CD4-positive, CD25-positive, alpha-beta regulatory T cell (primary cell): ENCODE measurements at regions not wholly inside any gene's neighbourhood (a gene's known extent, or its start where the extent isn't known, plus 50 kb on each side); places are given as distances from the start of the nearest gene placed in this dataset.

Experiments
- ATAC-seq, 2 donors: fragments of 150-1000 bp; cut with Tn5 transposase; one replicate each; pipeline ENCODE4 v1.10.0; 2021; ENCODE audit warnings: low read depth in 2 of 2, moderate number of reproducible peaks in 2 of 2, moderate library complexity in 1 of 2
- DNase-seq, 3 donors: peaks; one replicate each; pipeline versions ENCODE4 v3.0.0 to v3.0.0-alpha.2; 2012 to 2022; ENCODE audit warnings: mixed read lengths in 1 of 3
- H3K27ac ChIP-seq: one replicate; pipeline ENCODE4 v1.7.0; 2013; ENCODE audit warnings: mild to moderate bottlenecking, low read length; ENCODE audit not compliant: insufficient read depth, poor library complexity, severe bottlenecking
- H3K27me3 ChIP-seq: one replicate; pipeline ENCODE4 v1.7.0; 2013; ENCODE audit warnings: low read length; ENCODE audit not compliant: control insufficient read depth, insufficient read depth
- H3K36me3 ChIP-seq: one replicate; pipeline ENCODE4 v1.7.0; 2013; ENCODE audit warnings: mild to moderate bottlenecking, low read length, moderate library complexity; ENCODE audit not compliant: control insufficient read depth, insufficient read depth
- H3K4me1 ChIP-seq: 2 replicates; pipeline ENCODE4 v1.7.0; 2013; ENCODE audit warnings: mild to moderate bottlenecking, low read length; ENCODE audit not compliant: insufficient read depth, control insufficient read depth, poor library complexity, severe bottlenecking
- H3K4me3 ChIP-seq: one replicate; pipeline ENCODE4 v1.7.0; 2013; ENCODE audit warnings: low read depth, mild to moderate bottlenecking, low read length, moderate library complexity
- H3K9me3 ChIP-seq, 2 experiments: 1 replicate in 1 of 2; 2 replicates in 1 of 2; pipeline ENCODE4 v1.7.0; 2013; ENCODE audit warnings: low read length in 2 of 2, mild to moderate bottlenecking in 1 of 2, moderate library complexity in 1 of 2; ENCODE audit not compliant: control insufficient read depth in 2 of 2
- H3K27ac Mint-ChIP-seq, 3 donors: one replicate each; pipeline ENCODE4 v1.8.0; 2020 to 2022; ENCODE audit warnings: mild to moderate bottlenecking in 3 of 3, mixed read lengths in 3 of 3, moderate library complexity in 2 of 3
- H3K27me3 Mint-ChIP-seq: one replicate; pipeline ENCODE4 v1.8.0; 2022; ENCODE audit warnings: mild to moderate bottlenecking, mixed read lengths
- H3K36me3 Mint-ChIP-seq: one replicate; pipeline ENCODE4 v1.8.0; 2020; ENCODE audit warnings: mixed read lengths
- H3K4me1 Mint-ChIP-seq, 4 donors: one replicate each; pipeline ENCODE4 v1.8.0; 2020 to 2022; ENCODE audit warnings: mixed read lengths in 4 of 4, mild to moderate bottlenecking in 1 of 4
- H3K4me3 Mint-ChIP-seq, 4 donors: one replicate each; pipeline ENCODE4 v1.8.0; 2020 to 2022; ENCODE audit warnings: mild to moderate bottlenecking in 4 of 4, mixed read lengths in 4 of 4, moderate library complexity in 3 of 4
- H3K9me3 Mint-ChIP-seq, 7 donors: one replicate each; pipeline ENCODE4 v1.8.0; 2020 to 2022; ENCODE audit warnings: mixed read lengths in 7 of 7, mild to moderate bottlenecking in 3 of 7, moderate library complexity in 2 of 7

DNA sequence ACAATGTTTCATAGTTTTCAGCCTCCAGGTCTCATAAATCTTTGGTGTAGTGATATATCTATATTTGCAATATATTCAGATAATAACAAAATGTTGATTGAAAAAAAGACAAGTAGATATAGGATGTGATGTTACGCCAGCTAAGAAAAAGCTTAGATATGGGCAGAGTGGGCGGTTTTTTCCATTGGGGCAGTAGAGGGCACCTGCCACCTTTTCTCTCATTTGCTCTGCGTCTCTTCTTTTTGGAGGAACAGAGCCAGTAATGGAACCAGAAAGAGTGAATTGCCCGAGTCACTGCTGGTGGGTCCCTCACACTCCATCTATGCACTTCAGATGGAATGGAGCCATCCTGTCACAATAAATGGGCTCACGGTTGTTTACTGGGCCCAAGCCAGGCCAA is 62.1 kb upstream of the FANCC start:
- no peak overlapping the region for H3K27ac Mint-ChIP-seq
- Histone ChIP-seq H3K4me1 (no peaks in the 10 kb centered on the region), H3K9me3 (no peaks in the 10 kb centered on the region), H3K36me3 (no peaks in the 10 kb centered on the region), H3K27me3 (peaks cover 3% of the 10 kb centered on the region), H3K27ac (no peak overlapping the region), H3K4me3 (no peak overlapping the region)
- peaks cover 35% of the 10 kb centered on the region for H3K27me3 Mint-ChIP-seq
- no peak for ATAC-seq
- peaks cover 0 to 5% (median 2%) of the 10 kb centered on the region in 4 donors for H3K4me1 Mint-ChIP-seq
- no peaks in the 10 kb centered on the region for H3K36me3 Mint-ChIP-seq
- H3K9me3 Mint-ChIP-seq: peaks cover 0 to 2% (median 0%) of the 10 kb centered on the region in 7 donors
- peak in 2 of 3 donors; percentile 31 to 39 for DNase-seq
- no peak overlapping the region for H3K4me3 Mint-ChIP-seq

DNA sequence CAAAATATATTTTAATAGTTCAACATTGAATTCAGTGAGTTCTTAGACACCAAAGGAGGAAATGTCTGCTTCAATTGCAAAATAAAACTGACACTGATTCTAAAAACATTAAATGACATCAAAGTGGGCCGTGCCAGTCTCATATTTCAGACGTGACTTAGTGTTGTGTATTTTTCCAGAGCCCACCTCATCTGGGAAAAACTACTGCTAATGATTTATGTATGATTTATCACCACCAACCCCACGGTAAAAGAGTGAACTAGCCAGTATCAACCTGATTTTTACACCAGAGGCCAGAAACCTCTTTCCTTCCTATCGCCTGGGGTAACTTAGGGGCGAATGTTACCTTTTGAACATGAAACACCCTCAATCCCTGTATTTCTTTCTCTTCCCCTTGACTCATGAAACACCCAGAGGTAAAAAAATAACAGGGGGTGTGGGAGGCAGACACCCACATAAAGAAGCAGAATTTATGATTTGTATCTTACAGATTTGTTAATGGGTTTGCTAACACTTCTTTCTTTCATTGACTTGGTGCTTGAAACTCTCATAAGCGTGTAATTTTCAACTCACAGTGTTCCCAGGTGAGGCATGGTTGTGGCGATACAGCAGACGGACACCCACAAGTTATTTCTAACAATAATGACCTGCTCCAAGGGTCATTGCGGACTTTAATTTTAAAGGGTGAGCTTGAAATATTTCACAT is 56.4 kb upstream of the FANCC start:
- peaks cover 0 to 2% (median 0%) of the 10 kb centered on the region in 4 donors for H3K4me1 Mint-ChIP-seq
- H3K27ac ChIP-seq: no peak overlapping the region
- no peaks in the 10 kb centered on the region for H3K36me3 Mint-ChIP-seq
- peaks cover 16% of the 10 kb centered on the region for H3K27me3 Mint-ChIP-seq
- ATAC-seq: no peak
- H3K27ac Mint-ChIP-seq: no peak overlapping the region
- no peaks in the 10 kb centered on the region for H3K4me1 ChIP-seq
- H3K9me3 ChIP-seq: no peaks in the 10 kb centered on the region
- no peak for DNase-seq
- H3K36me3 ChIP-seq: no peaks in the 10 kb centered on the region
- H3K4me3 ChIP-seq: no peak overlapping the region
- no peak overlapping the region for H3K4me3 Mint-ChIP-seq
- peaks cover 0 to 4% (median 0%) of the 10 kb centered on the region in 7 donors for H3K9me3 Mint-ChIP-seq
- no peaks in the 10 kb centered on the region for H3K27me3 ChIP-seq

- Histone ChIP-seq H3K4me1 (no peaks in the 10 kb centered on the region), H3K27me3 (no peaks in the 10 kb centered on the region), H3K27ac (no peak overlapping the region), H3K4me3 (no peak overlapping the region), H3K36me3 (no peaks in the 10 kb centered on the region), H3K9me3 (no peaks in the 10 kb centered on the region)
- Mint-ChIP-seq H3K27me3 (peaks cover 21% of the 10 kb centered on the region), H3K4me3 (peak overlapping the region in 1 of 4 donors; percentile 44), H3K36me3 (no peaks in the 10 kb centered on the region), H3K4me1 (peaks cover 0 to 2% (median 0%) of the 10 kb centered on the region in 4 donors), H3K9me3 (peaks cover 0 to 4% (median 0%) of the 10 kb centered on the region in 7 donors), H3K27ac (no peak overlapping the region)
- DNase-seq: no peak
- ATAC-seq: no peak
Observed at GRCh38 chr9:95373069-95373681, 55.7 kb upstream of the FANCC start.

DNA sequence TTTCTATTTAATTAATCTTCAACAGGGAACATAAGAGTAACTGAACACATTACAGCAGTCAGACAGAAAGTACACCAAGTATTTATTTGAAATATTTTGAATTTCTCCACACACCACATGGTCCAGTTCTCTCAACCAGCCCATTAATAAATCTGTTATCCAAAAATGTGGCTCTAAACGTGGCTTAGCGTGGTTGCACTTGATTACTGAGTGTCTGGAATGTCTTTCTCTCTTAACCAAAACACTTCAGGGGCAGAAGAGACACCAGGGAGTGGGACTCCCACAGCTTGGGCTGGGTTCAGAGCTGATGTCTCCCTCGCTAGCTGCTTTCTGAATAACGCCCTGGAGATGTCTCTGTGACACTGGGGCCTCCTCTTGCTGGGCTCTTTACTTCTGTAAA is 52.6 kb upstream of the FANCC start:
- H3K4me1 ChIP-seq: no peaks in the 10 kb centered on the region
- H3K27me3 Mint-ChIP-seq: peaks cover 29% of the 10 kb centered on the region
- H3K4me3 ChIP-seq: no peak overlapping the region
- peaks cover 0 to 1% (median 0%) of the 10 kb centered on the region in 7 donors for H3K9me3 Mint-ChIP-seq
- DNase-seq (no peak), ATAC-seq (no peak)
- no peaks in the 10 kb centered on the region for H3K9me3 ChIP-seq
- H3K36me3 ChIP-seq: no peaks in the 10 kb centered on the region
- no peak overlapping the region for H3K27ac Mint-ChIP-seq
- H3K27ac ChIP-seq: no peak overlapping the region
- no peaks in the 10 kb centered on the region for H3K36me3 Mint-ChIP-seq
- no peak overlapping the region for H3K4me3 Mint-ChIP-seq
- H3K27me3 ChIP-seq: no peaks in the 10 kb centered on the region
- H3K4me1 Mint-ChIP-seq: peaks cover 0 to 2% (median 0%) of the 10 kb centered on the region in 4 donors

DNA sequence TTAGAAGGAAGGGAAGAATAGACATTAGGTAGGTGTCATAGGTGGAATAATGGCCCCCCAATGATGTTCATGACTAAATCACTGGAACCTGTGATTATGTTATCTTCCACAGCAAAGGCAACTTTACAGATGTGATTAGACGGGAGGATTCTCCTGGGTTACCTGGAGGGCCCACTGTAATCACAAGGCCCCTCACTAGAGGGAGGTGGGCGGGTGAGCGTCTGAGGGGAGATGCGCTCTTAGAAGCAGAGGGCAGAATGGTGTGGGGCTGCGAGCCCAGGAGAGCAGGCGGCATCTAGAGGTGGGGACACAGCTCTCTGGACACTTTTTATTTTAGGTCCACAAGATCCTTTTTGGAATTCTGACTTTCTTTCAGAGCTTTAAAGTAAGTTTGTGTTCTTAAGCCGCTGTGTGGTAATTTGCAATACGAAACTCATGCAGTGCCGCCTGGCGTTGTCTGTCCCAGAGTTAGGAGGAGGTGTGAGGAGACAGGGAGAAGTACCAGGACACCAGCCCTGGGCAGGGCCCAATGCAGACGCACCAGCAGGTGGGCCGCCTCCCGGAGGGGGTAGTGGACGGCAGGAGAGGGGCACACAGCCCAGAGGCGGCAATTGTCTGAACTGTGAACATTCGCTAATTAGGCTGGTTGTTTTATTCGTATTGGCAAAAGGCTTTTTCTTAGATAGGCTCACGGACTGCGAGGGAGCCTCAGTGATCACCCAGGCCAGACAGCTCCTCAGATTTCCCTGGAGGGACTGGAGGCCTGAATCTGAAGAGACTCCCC is 51.1 kb upstream of the FANCC start:
- no peak for ATAC-seq
- Mint-ChIP-seq H3K9me3 (peaks cover 0 to 1% (median 0%) of the 10 kb centered on the region in 7 donors), H3K27ac (no peak overlapping the region), H3K36me3 (no peaks in the 10 kb centered on the region), H3K4me3 (no peak overlapping the region), H3K4me1 (peaks cover 0 to 2% (median 0%) of the 10 kb centered on the region in 4 donors), H3K27me3 (peaks cover 33% of the 10 kb centered on the region)
- peaks cover 4% of the 10 kb centered on the region for H3K27me3 ChIP-seq
- no peak overlapping the region for H3K4me3 ChIP-seq
- DNase-seq: no peak
- H3K36me3 ChIP-seq: no peaks in the 10 kb centered on the region
- no peaks in the 10 kb centered on the region for H3K4me1 ChIP-seq
- no peak overlapping the region for H3K27ac ChIP-seq
- H3K9me3 ChIP-seq: no peaks in the 10 kb centered on the region
